Muscle layer of colon (tissue), 2 donors: ENCODE measurements at regions not wholly inside any gene's neighbourhood (a gene's known extent, or its start where the extent isn't known, plus 50 kb on each side); places are given as distances from the start of the nearest gene placed in this dataset.
A peak's percentile ranks its signal among the peaks of the same experiment; 100 is the strongest.

Experiments used
- H3K27ac ChIP-seq: one replicate; pipeline ENCODE4 v1.7.0; 2013; ENCODE audit warnings: low read depth, mild to moderate bottlenecking, low read length, moderate library complexity
- H3K27me3 ChIP-seq, 2 donors: one replicate each; pipeline ENCODE4 v1.7.0; 2013; ENCODE audit warnings: low read length in 2 of 2, mild to moderate bottlenecking in 2 of 2; ENCODE audit not compliant: insufficient read depth in 2 of 2, control insufficient read depth in 1 of 2
- H3K36me3 ChIP-seq: one replicate; pipeline ENCODE4 v1.7.0; 2013; ENCODE audit warnings: mild to moderate bottlenecking, low read length; ENCODE audit not compliant: insufficient read depth
- H3K4me1 ChIP-seq: one replicate; pipeline ENCODE4 v1.7.0; 2013; ENCODE audit warnings: mild to moderate bottlenecking, low read length; ENCODE audit not compliant: insufficient read depth
- H3K4me3 ChIP-seq, 2 donors: one replicate each; pipeline ENCODE4 v1.7.0; 2013; ENCODE audit warnings: low read length in 2 of 2, low read depth in 1 of 2, mild to moderate bottlenecking in 1 of 2, moderate library complexity in 1 of 2
- H3K9ac ChIP-seq: one replicate; pipeline ENCODE4 v1.7.0; 2013; ENCODE audit warnings: low read length
- H3K9me3 ChIP-seq: one replicate; pipeline ENCODE4 v1.7.0; 2013; ENCODE audit warnings: mild to moderate bottlenecking, low read length
- donor health status: abdominal sarcoma.
- donor health status: Adenocarcinoma of cecum.

DNA sequence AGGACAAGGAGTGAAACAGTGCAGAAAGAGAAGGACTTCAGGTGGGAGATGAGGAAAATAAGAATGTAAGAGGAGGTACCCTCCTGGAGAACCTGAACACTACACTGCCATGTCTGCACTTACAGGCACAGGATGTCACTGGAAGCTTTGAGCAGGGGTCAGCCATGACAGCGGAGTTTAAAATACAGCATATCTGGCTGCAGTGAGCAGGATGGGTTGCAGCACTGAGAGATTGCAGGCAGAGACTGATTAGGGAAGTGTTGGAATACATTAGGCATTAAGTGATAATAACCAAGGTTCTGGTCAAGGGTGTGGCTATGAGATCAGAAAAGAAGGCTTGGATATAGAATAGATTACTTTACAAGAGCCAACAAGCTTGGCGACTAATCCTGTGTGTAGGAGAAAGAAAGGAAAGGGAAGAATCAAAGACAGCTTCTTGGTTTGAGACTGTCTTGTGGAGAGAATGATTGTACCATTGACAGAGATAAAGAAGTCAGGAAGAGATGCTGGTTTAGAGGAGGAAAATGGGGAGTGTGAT is 171.1 kb upstream of the RBMS1 start:
- Histone ChIP-seq H3K4me1 (peaks cover 20% of the 10 kb centered on the region), H3K27ac (no peak overlapping the region), H3K9ac (no peak overlapping the region), H3K36me3 (no peaks in the 10 kb centered on the region), H3K4me3 (peak overlapping the region in 1 of 2 donors; percentile 5), H3K27me3 (no peaks in the 10 kb centered on the region), H3K9me3 (no peaks in the 10 kb centered on the region)

DNA sequence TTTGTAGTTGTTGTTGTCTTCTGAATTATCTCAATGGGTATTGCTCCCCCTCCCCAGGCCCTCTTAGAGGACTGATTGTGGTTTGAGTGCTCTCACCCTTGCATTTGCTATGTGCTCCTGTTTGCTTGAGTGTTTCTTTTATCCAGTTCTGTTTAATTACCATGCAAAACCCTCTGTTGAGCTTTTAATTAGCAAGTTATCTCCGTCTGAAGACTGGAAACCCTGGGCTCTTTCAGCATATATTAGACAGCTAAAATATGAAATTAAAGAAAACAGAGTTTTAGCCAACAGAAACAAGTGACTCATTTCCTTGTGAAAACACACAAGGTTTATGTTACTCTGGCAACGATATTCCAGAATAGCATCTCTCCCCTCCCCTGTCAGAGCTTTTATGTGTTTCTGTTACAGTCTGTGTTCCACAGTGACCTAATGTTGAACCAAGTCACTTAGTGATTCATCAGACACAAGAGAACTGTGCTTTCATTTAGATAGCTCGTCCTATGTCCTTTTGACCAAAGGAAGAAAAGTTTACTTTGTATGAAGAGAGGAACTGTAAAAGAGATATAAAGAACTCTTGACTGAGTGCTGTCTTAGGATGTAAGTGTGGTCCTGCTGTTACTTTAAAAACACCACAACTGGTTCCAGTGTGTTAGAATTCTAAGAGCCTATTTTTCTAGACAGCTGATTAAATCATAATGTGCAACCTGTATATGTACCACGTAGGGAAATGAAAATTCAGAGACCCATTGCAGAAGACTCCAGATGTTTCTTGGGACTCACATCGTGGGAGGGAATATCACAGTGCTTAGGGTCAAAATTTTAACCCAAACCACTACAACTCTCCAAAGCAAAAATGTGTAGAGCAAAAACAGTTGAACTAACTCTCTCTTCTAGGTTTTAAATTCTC is 172.8 kb upstream of the RBMS1 start:
- Histone ChIP-seq H3K9ac (no peak overlapping the region), H3K36me3 (no peaks in the 10 kb centered on the region), H3K4me3 (peak overlapping the region in 1 of 2 donors; percentile 29), H3K4me1 (peaks cover 20% of the 10 kb centered on the region), H3K27me3 (no peaks in the 10 kb centered on the region), H3K27ac (peak overlapping the region; percentile 43), H3K9me3 (no peaks in the 10 kb centered on the region)

DNA sequence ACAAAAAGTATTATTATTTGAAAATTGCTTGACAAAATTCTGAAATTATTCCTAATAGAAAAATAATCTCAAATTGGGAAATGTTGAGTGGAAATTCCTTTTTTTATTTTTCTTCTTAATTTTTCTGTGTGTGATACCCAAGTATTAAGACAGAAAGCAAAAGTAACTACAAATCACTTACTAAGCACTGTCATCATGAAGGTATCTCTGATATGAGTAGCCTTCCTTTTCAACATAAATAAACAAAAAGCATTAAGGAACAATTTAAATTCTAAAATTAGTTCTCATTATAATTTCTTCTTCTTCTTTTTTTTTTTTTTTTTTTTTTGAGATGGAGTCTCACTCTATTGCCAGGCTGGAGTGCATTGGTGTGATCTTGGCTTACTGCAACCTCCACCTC is 174.2 kb upstream of the RBMS1 start:
- Histone ChIP-seq H3K27ac (no peak overlapping the region), H3K9me3 (no peaks in the 10 kb centered on the region), H3K4me3 (no peak overlapping the region), H3K27me3 (no peaks in the 10 kb centered on the region), H3K4me1 (peaks cover 20% of the 10 kb centered on the region), H3K9ac (no peak overlapping the region), H3K36me3 (no peaks in the 10 kb centered on the region)

DNA sequence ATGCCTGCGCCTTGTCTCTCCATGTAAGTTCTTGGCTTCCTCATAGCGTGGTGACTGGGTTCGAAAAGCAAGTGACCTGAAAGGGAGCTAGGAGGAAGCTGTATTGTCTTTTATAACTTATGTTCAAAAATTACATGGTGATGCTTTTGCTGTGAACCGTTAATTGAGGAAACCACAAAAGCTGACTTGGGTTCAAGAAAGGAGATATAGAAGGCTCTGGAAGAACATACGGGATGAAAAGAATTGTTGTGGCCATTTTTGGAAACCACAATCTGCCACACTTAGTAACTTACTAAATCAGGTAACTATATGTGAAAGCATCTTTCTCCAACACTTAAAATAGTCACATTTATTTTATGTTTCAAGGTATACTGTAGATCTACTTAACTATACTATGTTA is 177.0 kb upstream of the RBMS1 start:
- no peaks in the 10 kb centered on the region for H3K36me3 ChIP-seq
- H3K4me3 ChIP-seq, result no peak overlapping the region
- no peak overlapping the region for H3K27ac ChIP-seq
- H3K27me3 ChIP-seq, result no peaks in the 10 kb centered on the region
- H3K9me3 ChIP-seq, result no peaks in the 10 kb centered on the region
- peaks cover 20% of the 10 kb centered on the region for H3K4me1 ChIP-seq
- H3K9ac ChIP-seq, result no peak overlapping the region

DNA sequence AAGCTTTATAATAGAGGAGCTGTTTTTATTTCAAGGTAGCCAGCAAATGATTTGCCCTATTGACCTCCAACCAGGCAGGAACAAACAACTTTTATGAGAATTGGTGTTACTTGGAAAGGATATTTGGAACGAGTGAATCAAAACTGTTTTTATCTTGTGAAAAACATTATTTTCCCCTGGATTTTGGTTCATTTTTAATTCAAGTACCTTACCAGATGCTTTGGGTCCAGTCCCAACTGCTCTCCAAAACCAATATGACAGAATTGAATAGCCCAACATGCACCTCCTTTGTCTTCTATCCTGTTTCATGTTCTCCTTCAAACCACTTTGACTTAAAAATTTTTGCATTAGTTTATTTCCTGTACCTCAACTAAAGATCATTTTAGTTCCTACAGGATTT is 178.6 kb upstream of the RBMS1 start:
- H3K27me3 ChIP-seq, result no peaks in the 10 kb centered on the region
- peaks cover 5% of the 10 kb centered on the region for H3K4me1 ChIP-seq
- H3K9ac ChIP-seq, result no peak overlapping the region
- no peaks in the 10 kb centered on the region for H3K36me3 ChIP-seq
- no peak overlapping the region for H3K27ac ChIP-seq
- H3K4me3 ChIP-seq, result no peak overlapping the region
- no peaks in the 10 kb centered on the region for H3K9me3 ChIP-seq

DNA sequence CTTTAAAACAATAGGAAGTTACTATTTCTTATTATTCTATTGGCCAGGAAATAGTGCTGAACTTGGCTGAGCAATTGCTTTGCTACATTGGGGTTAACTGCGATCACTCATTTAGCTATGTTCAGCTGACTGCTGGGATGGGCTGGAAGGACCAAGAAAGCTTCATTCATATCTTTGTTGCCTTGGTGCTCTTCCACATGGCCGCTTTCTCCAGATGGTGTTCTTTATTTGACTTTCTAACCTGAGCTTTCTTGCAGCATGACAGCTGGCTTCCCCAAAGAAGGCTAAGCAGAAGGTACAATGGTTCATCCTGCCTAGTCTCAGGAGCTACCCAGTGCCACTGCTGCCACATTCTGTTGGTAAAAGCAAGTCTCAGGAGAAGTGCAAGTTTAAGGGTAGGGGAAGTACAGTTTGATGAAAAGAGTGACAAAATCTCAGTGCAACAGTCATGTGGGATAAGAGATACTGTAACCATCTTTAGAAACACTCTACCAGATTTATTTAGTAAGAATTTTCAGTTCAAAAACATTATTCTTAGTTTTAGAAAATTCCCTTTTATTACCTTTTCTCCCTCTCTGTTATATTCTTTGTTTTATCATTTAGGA is 180.6 kb upstream of the RBMS1 start:
- Histone ChIP-seq H3K4me1 (no peaks in the 10 kb centered on the region), H3K27ac (no peak overlapping the region), H3K4me3 (no peak overlapping the region), H3K9me3 (no peaks in the 10 kb centered on the region), H3K27me3 (no peaks in the 10 kb centered on the region), H3K9ac (no peak overlapping the region), H3K36me3 (no peaks in the 10 kb centered on the region)

DNA sequence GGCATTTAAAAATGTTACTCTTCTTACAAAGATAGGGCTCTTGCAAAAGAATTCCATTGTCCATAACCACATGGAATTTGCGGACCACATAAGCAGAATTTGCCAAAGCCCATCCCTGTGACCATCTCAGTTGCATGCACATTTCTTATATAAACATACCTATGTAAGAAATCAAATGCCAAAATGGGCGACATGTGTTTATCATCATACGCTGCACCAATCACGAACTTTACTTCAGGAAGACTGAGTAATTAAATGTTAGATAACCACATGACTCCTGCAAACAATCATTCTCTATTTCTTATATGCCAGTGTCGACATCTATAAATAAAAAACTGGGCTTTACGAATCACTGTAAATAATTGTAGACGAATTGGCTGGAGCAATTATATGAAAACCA is 186.1 kb upstream of the RBMS1 start:
- Histone ChIP-seq H3K27ac (no peak overlapping the region), H3K4me1 (no peaks in the 10 kb centered on the region), H3K4me3 (no peak overlapping the region), H3K9me3 (no peaks in the 10 kb centered on the region), H3K9ac (no peak overlapping the region), H3K27me3 (no peaks in the 10 kb centered on the region), H3K36me3 (no peaks in the 10 kb centered on the region)

DNA sequence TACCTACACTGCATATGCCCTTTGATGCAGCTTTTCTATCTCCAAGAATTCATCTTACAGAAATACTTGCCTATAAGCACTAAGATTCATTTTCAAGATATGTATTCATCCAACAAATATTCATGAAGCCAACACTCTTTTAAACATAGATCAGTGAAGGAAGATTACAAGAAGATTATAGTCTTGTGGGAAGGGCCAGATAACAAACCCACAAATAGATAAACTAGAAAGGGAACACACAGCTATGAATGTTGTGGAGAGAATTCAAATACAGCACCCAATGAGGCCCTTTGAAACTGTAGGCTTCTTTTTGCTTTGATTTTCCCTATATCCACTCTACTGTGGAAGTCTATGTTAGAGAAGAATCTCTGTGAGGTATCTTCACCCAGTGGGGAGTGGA is 186.7 kb upstream of the RBMS1 start:
- Histone ChIP-seq H3K27ac (no peak overlapping the region), H3K9ac (no peak overlapping the region), H3K4me3 (no peak overlapping the region), H3K9me3 (no peaks in the 10 kb centered on the region), H3K4me1 (no peaks in the 10 kb centered on the region), H3K36me3 (no peaks in the 10 kb centered on the region), H3K27me3 (no peaks in the 10 kb centered on the region)

DNA sequence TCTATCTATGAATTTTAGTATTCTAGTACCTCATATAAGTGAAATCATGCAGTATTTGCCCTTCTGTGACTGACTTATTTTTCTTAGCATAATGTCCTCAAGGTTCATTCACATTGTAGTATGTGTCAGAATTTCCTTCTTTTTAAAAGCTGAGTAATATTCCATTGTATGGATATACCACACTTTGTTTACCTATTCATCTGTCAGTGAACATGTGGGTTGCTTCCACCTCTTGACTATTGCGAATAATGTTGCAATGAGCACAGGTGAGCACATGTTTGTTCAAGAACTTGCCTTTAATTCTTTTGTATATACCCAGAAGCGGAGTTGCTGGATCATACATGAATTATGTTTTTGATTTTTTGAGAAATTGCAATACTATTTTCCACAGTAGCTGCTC is 187.4 kb upstream of the RBMS1 start:
- H3K9ac ChIP-seq, result no peak overlapping the region
- no peaks in the 10 kb centered on the region for H3K36me3 ChIP-seq
- H3K27ac ChIP-seq, result no peak overlapping the region
- H3K4me3 ChIP-seq, result no peak overlapping the region
- H3K27me3 ChIP-seq, result no peaks in the 10 kb centered on the region
- no peaks in the 10 kb centered on the region for H3K4me1 ChIP-seq
- H3K9me3 ChIP-seq, result no peaks in the 10 kb centered on the region

DNA sequence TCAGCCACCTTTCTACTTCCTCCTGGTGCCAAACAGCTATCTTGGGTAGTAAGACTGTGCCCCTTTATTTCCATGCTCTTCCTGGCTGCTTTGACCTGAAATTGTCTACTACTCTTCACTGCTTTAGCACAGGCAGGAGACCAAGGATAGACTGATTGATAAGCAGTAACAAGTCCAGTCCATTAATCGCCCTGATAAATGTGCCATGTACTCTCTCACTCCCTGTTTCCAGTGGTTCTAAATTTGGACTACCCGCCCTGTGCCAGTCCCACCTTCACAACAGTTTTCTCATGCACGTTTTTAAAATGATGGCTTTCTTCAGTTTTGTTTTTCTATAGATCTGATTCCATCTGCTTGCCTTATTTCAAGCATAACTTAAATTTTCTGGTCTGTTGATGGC is 189.6 kb upstream of the RBMS1 start:
- Histone ChIP-seq H3K9ac (no peak overlapping the region), H3K27ac (no peak overlapping the region), H3K4me3 (no peak overlapping the region), H3K36me3 (no peaks in the 10 kb centered on the region), H3K9me3 (no peaks in the 10 kb centered on the region), H3K4me1 (no peaks in the 10 kb centered on the region), H3K27me3 (no peaks in the 10 kb centered on the region)

DNA sequence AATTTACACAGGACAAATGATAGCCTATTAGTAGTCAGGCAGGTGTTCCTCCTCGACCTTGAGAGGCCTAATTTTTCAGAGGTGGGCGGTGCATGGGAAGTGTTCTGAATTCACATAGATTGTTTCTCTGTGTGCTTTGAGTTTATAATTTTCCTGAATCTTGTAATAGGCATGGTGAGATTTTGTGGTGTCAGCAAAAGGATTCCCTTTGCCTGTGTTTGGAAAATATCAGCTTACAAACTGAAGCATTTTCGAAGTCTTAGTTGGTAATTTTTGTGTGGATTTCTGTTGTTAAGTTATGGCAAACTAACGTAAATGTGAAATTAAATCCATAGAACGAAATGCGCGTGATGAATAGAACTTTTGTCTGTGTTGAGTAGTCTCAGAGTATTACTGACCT is 194.0 kb upstream of the RBMS1 start:
- H3K9me3 ChIP-seq, result no peaks in the 10 kb centered on the region

More for the DNA sequence above, 194.0 kb upstream of the RBMS1 start:
- H3K4me1 ChIP-seq, result no peaks in the 10 kb centered on the region
- no peak overlapping the region for H3K4me3 ChIP-seq
- no peaks in the 10 kb centered on the region for H3K36me3 ChIP-seq
- H3K9ac ChIP-seq, result no peak overlapping the region
- no peak overlapping the region for H3K27ac ChIP-seq
- no peaks in the 10 kb centered on the region for H3K27me3 ChIP-seq
